ENCODE measurements at regions not wholly inside any gene's neighbourhood (a gene's known extent, or its start where the extent isn't known, plus 50 kb on each side); places are given as distances from the start of the nearest gene placed in this dataset.
"Not testable (repeated sequence)": the region's sequence is repeated elsewhere in the genome, so short reads cannot be mapped to it uniquely, and the experiment has no call there.

DNA sequence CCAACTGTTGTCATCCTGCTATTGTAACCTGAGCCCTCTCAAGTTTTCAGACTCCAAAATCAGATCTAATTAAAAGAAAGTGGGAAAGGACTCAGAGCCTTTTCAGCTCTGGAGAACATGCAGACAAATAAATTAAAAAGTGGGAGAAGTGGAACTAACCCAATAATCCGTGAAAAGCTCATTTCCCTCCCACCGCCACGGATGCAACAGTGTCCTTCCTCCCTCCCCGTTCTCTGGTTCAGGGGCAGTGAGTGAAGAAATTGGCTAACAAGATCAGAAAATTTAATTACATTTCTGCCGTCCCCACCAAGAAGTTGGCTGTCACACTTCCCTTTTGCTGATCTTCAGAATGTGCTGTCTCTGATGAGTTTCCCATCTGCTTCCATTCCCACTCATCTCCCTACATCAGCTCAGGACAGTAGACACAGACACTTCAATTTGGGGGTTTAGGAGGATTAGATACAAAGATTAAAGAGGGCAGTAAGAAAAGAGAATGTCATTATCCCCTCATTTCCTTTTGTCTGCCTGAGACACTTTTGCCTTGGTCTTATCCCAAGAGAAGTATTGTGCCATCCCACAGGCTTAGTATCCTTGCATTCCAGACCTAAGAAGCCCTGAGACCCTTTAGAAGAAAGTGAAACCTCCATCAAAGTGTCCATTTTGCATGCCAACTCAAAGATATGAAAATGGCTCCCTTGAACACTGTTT is 335.7 kb upstream of the PPP2R3A start:
- DNase-seq (ENCODE audit: low read depth): no peak

DNA sequence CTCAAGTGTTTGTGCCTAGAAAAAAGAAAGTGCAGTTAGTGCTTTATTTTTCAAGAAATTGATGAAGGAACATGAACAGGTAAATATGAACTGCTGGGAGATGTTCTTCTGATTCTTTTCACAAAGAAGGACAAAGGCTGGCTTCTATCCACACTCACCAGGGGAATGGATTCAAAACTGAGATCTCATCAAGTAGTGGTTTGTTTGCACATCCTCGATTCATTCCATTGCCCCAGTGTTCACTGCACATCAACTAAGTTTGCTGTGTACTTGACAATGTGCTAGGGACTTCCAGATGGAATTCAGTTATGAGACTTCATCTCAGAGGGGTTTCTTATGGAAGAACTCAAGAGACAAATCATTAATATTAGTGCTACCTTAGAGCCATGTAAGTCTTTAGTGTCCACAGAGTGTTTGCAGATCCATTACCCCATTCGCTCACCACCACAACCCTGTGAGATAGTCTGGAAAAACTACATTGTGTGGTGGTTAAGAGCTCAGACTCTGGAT is 332.9 kb upstream of the PPP2R3A start:
- no peak for DNase-seq (ENCODE audit: low read depth)

DNA sequence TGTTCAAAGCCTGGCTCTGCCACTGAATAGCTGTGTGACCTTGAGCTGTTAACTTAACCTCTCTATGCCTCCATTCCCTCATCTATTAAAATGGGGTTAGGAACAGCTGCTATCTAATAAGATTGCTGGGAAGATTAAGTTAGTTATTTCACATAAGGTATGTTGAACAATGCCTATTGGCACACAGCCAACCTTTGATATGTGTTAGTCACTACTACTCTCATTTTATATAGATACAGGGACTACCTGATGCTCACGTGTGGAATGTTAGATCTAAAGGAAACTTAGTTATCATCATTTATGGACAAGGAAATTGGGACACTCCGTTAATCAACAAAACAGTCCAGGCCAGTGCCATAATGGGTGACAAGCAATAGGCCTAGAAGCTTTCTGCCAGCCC is 332.4 kb upstream of the PPP2R3A start:
- no peak for DNase-seq (ENCODE audit: low read depth)

DNA sequence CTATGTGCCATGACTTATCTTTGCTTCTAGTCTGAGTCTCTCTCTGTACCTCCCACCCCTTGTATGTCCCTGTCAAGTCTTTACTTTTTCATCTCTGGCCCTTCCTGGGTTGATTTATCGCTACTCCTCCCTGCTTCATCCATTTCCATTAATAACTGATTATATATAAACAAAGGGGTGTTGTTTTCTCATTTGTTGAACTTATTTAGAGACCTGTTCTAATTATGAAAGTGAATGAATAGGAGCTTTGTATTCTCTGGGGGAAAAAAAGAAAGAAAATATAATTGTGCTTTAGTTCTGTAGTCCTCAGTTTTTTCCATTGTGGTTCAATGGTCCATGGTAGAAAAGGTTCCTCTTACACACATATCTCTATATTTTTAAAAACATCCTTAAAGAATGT is 328.9 kb upstream of the PPP2R3A start:
- DNase-seq (ENCODE audit: low read depth): no peak

DNA sequence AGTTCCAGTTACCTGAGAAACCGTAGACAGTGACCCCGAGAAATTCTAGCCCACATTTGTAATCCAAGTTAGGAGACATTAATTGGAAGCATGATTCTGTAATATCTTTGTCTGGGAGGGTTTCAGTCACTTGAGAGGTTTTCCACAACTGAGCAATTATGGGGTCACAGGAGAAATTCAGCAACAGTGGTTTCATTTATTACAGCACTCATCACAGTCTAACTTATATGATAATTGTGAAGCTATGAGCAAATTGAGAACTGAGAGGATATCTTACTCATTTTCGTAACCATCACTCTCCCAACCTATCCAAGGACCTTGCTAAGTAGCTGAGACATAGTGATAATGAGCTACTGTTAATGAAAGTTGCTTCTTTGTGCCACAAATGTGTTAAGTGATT is 328.5 kb upstream of the PPP2R3A start:
- no peak for DNase-seq (ENCODE audit: low read depth)

- DNase-seq (ENCODE audit: low read depth): no peak
These were observed 323.8 kb upstream of the PPP2R3A start for GRCh38 chr3:135641761-135642160.

GRCh38 chr3:135645541-135645940 is 320.0 kb upstream of the PPP2R3A start:
- DNase-seq (ENCODE audit: low read depth): no peak

GRCh38 chr3:135646873-135647272 is 318.7 kb upstream of the PPP2R3A start:
- DNase-seq (ENCODE audit: low read depth): no peak

DNA sequence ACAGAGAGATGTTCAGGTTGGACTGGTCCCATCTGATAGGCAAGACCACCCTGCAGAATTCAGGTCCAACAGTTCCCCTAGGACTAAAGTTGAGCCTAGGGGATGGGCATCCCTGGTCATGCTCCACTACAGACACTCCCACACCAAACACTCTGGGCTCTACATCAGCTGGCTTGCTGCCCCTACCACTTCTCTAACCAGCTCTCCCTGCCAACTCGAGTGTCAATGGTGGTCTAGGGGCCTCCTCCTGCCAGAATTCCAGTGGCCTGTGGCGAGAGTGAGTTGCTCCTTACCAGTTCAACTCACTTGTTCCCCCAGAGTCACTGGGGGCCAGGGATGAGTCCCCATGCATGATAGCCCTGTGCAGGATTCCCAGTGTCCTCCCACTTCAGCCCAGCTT is 316.2 kb upstream of the PPP2R3A start:
- DNase-seq (ENCODE audit: low read depth): no peak

DNA sequence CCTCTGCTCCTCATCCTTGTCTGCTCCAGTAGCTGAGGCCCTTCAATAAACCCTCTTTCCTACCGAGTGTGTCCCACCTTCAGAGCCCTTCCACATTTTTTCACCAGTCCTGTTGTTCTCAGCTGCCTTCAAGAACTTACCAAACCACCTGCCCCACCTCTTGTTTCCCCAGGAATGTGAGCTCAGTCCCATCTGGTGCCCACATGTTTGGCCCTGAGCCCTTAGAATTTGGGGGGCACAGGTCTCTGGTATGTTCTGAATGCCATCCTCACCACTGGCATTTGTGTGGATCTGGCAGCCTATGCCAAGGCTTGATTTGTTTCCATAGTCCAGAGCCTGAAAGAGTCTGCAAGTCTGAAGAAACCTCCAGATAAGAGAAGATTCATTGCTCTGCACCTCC is 315.2 kb upstream of the PPP2R3A start:
- DNase-seq (ENCODE audit: low read depth): no peak

- no peak for DNase-seq (ENCODE audit: low read depth)
These were observed 313.1 kb upstream of the PPP2R3A start for GRCh38 chr3:135652388-135652787.

DNA sequence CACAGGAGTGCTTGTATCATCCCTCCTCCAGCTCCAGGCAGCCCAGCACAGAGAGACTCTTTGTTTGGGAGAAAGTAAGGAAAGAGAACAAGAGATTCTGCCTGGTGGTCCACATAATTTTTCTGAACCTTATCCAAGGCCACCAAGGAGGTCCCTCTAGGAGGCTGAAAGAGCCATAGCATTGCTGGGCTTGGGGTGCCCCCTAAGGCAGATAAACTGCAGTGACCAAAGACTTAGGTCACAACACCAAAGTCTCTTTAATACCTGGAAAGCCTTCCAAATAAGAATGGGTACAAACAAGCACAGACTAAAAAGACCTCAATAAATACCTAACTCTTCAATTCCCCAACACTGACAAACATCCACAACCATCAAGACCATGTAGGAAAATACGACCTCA is 310.2 kb upstream of the PPP2R3A start:
- no peak for DNase-seq (ENCODE audit: low read depth)

DNA sequence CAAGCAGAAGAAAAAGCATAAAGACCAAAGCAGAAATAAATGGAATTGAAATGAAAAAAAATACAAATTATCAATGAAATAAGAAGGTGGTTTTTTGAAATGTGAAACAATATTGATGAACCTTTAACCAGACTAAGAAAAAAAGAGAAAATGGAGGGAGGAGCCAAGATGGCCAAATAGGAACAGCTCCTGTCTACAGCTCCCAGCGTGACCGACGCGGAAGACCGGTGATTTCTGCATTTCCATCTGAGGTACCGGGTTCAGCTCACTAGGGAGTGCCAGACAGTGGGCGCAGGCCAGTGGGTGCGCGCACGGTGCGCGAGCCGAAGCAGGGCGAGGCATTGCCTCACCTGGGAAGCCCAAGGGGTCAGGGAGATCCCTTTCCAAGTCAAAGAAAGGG is 307.1 kb upstream of the PPP2R3A start:
- not testable (repeated sequence) for DNase-seq (ENCODE audit: low read depth)

DNA sequence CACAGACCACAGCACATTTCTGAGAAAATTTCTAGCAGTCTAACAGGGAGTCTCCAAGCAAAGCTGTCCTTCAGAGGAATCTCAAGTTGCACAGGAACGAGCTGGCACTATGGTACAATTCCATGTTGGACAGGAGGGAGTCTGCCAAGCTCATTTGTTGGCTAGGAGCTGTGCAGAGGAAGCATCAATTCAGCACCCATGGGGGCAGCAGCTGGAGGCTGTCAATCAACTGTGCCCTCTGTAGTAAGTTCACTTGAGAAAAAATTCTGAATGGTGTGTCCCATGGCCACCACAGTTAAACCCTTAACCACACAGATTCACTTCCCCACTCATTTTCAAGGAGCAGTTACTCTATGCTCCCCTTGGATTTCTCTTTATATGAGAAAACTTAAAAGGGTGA is 298.5 kb upstream of the PPP2R3A start:
- DNase-seq (ENCODE audit: low read depth): no peak

- no peak for DNase-seq (ENCODE audit: low read depth)
These were observed 291.0 kb upstream of the PPP2R3A start for GRCh38 chr3:135674508-135674907.

DNA sequence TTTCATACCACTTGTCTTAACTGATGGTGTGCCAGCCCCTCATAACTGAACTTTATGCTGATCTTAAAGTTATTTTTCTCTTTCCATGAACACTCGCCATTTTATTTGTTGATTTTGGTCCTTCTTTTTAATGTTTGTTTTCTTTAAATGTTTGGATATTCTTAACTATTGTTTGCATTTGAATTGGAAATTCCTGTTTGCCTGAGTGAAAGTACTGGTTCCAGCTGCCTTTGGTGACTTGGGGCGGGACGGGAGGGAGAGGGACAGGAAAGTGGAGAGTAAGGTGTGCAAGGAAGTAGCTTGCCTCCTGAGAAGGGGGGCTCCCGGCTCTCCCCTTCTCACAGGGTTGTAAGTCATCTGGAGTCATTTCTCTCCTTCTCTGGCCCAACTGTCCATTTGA is 287.1 kb upstream of the PPP2R3A start:
- no peak for DNase-seq (ENCODE audit: low read depth)

DNA sequence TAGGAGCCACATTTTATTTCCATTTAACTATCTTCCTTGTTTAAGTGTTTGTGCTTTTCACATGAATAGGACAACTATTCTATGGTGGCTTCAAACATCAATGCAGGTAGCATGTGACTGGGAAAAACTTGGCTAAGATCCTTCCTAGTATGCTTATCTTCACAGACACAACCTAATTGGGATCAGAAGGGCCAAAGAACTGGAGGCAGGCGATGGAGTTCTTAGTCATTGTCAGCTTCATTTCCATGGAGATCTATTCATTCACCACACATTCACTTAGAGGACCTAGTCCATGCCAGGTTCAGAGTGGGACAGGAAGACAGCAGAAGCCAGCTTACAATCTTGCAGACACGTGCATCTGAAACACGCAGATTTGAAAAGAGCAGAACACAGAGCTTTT is 277.5 kb upstream of the PPP2R3A start:
- peak; percentile 17 for DNase-seq (ENCODE audit: low read depth)

GRCh38 chr3:135690664-135691063 is 274.9 kb upstream of the PPP2R3A start:
- no peak for DNase-seq (ENCODE audit: low read depth)

GRCh38 chr3:135691240-135691639 is 274.3 kb upstream of the PPP2R3A start:
- DNase-seq (ENCODE audit: low read depth): peak; percentile 44

- DNase-seq (ENCODE audit: low read depth): no peak
These were observed 271.4 kb upstream of the PPP2R3A start for GRCh38 chr3:135694142-135694541.

DNA sequence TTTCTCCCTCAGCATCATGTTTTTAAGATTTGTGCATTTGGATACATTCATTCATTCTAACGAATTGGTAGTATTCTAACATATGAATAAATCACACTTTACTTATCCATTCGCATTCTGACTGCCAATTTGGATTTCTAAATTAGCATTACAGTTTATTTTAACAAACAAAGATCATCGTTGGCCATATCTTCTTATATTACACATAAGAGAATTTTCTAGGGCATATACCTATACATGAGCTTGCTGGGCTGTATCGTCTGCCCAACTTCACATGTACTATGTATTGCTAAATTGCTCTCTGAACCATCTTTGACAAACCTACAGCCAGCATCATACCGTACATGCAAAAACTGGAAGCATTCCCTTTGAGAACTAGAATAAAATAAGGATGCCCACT is 265.8 kb upstream of the PPP2R3A start:
- DNase-seq (ENCODE audit: low read depth): no peak

DNA sequence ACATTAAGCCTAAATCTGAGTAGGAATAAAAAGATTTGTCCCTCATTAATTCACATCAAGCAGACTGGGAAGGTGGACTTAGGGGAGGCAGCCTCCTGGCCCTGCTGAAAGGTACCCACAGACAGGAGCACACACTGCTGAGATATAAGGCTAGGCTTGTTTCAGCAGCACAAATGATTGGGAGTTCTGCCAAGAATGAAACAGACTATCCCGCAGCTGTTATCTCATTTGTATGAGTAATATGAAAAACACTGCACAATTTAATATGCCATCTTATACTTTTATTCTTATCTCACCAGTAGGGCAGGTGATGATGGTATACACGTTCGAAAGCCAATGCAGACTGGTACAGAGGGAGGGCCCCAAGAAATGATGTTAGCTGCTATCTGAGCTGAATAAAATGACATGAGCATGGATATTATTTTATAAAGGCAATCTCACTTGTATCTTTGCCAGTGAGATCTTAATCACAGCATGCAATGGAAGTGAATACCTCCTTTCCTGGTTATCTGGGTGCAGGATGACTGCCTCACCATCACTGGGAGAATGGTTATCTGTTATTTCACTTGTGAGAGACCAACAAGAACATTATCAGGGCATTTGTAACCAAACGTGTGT is 258.7 kb upstream of the PPP2R3A start:
- peak; percentile 35 for DNase-seq (ENCODE audit: low read depth)

DNA sequence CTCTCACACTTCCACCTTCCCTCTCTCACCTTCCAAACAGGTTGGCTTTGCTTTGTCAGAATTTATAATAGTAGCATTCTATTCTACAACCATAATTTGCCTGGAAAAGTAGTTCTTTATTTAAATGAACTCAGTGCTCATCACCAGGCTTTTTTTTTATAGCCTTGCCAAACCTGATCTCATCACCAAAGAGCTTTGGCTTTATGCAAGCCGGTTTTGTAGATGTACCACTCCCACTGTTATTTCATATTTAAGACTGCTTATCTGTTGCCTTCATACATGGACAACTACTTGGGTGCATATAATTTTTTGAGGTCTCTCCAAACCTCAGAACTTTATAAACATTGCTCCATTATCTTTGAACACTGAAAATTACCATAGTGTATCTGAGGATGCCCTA is 246.1 kb upstream of the PPP2R3A start:
- no peak for DNase-seq (ENCODE audit: low read depth)

Data from HT1080 (cell line).